ENCODE measurements at regions not wholly inside any gene's neighbourhood (a gene's known extent, or its start where the extent isn't known, plus 50 kb on each side); places are given as distances from the start of the nearest gene placed in this dataset.

DNA sequence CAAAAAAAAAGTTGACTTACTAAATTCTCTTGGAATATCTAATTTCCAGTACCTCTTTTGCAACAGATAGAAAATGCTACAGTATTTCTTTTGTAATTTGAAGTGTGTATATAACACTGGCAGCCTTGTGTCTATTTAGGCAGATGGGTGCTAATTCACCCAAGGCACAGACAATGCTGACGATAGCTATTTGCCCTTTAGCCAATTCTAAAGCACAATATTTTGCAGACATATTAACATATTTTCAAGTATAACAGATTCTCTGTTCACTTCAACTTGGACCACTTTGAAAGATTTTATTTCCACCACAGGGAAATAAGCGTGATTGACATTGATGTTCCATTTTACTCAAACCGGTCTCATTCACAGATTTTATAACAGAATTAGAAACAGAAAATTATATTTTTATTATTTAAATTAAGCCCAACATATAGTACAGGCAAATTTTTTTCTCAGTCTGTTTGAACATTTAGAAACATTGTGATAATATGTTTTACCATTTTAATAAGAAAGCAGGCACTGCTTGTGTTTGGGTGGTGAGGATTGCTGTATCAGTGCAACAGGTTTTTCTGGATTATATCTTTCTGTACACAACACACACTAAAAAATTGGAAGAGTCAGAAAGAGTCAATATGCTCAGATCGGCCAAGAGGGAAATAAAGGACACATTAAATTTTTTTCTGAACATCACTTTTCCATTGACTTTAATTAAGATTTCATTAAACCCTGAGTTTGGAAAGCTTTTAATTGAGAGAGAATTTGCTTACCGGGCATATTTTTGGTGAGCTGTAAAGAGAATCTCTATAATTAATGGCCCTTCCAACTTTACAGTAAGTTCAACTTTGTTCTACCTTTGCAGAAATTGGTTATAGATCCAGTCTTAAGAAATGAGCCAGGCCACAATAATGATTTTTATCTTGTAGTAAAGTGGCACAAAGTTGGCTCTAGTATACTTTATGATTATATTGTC is 327.3 kb upstream of the NR2F2 start:
- no peaks in the 10 kb centered on the region for H3K9me3 ChIP-seq (ENCODE audit: control insufficient read depth in 2 of 2, low read length in 2 of 2)
- no peak overlapping the region for H3K27ac ChIP-seq (ENCODE audit: low read length)
- no peak overlapping the region for H3K9ac ChIP-seq (ENCODE audit: low read length in 2 of 2)
- H3K27me3 ChIP-seq (ENCODE audit: control insufficient read depth in 1 of 2, insufficient read depth in 2 of 2, low read length in 2 of 2) = no peaks in the 10 kb centered on the region
- no peak overlapping the region for H3K4me3 ChIP-seq (ENCODE audit: low read length in 2 of 2)
- H3K36me3 ChIP-seq (ENCODE audit: control insufficient read depth in 2 of 2, insufficient read depth in 2 of 2, low read length in 2 of 2) = no peaks in the 10 kb centered on the region
- no peaks in the 10 kb centered on the region for H3K4me1 ChIP-seq (ENCODE audit: control insufficient read depth, insufficient read depth, low read length)

- Histone ChIP-seq H3K4me3 (ENCODE audit: low read length in 2 of 2) (no peak overlapping the region), H3K36me3 (ENCODE audit: control insufficient read depth in 2 of 2, insufficient read depth in 2 of 2, low read length in 2 of 2) (no peaks in the 10 kb centered on the region), H3K9ac (ENCODE audit: low read length in 2 of 2) (no peak overlapping the region), H3K27ac (ENCODE audit: low read length) (no peak overlapping the region), H3K9me3 (ENCODE audit: control insufficient read depth in 2 of 2, low read length in 2 of 2) (no peaks in the 10 kb centered on the region), H3K4me1 (ENCODE audit: control insufficient read depth, insufficient read depth, low read length) (no peaks in the 10 kb centered on the region), H3K27me3 (ENCODE audit: control insufficient read depth in 1 of 2, insufficient read depth in 2 of 2, low read length in 2 of 2) (no peaks in the 10 kb centered on the region)
Observed at GRCh38 chr15:96005906-96006305, 324.6 kb upstream of the NR2F2 start.

- H3K9me3 ChIP-seq (ENCODE audit: control insufficient read depth in 2 of 2, low read length in 2 of 2) = no peaks in the 10 kb centered on the region
- no peak overlapping the region for H3K4me3 ChIP-seq (ENCODE audit: low read length in 2 of 2)
- H3K27me3 ChIP-seq (ENCODE audit: control insufficient read depth in 1 of 2, insufficient read depth in 2 of 2, low read length in 2 of 2) = no peaks in the 10 kb centered on the region
- no peaks in the 10 kb centered on the region for H3K4me1 ChIP-seq (ENCODE audit: control insufficient read depth, insufficient read depth, low read length)
- H3K9ac ChIP-seq (ENCODE audit: low read length in 2 of 2) = no peak overlapping the region
- no peaks in the 10 kb centered on the region for H3K36me3 ChIP-seq (ENCODE audit: control insufficient read depth in 2 of 2, insufficient read depth in 2 of 2, low read length in 2 of 2)
- H3K27ac ChIP-seq (ENCODE audit: low read length) = no peak overlapping the region
Observed at GRCh38 chr15:96011136-96011535, 319.4 kb upstream of the NR2F2 start.

DNA sequence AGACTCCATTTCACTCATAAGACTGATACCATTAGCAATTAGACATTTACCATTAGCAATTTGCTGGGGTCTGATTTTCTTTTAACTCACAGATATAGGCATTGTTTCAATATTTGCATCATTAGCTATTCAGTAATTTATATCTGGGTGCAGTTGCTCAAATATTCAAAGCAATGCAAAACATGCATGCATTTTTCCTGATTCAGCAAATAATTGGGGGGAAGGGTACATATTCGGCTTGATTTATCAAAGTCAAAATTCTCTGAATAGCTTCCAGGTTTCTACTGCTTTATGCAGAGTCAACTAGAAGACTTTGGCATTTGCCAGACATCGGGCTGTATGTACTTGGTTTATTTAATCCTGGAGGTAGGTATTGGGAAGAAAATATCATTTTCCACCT is 315.6 kb upstream of the NR2F2 start:
- no peaks in the 10 kb centered on the region for H3K4me1 ChIP-seq (ENCODE audit: control insufficient read depth, insufficient read depth, low read length)
- no peaks in the 10 kb centered on the region for H3K27me3 ChIP-seq (ENCODE audit: control insufficient read depth in 1 of 2, insufficient read depth in 2 of 2, low read length in 2 of 2)
- no peaks in the 10 kb centered on the region for H3K36me3 ChIP-seq (ENCODE audit: control insufficient read depth in 2 of 2, insufficient read depth in 2 of 2, low read length in 2 of 2)

DNA sequence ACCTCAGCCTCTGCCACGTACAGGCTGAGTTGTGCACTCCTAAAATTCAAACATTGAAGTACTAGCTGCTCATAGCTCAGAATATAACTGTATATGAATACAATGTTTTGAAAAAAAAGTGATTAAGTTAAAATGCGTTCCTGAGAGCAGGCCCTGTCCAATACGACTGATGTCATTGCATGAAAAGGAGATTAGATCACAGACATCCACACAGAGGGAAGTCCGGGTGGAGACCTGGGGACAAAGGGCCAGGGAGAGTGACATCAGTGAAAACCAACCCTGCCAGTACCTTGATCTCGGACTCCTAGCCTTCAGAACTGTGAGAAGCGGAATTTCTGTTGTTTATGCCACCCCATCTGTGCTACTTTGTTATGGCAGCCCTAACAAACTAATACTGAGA is 311.4 kb upstream of the NR2F2 start:
- no peaks in the 10 kb centered on the region for H3K9me3 ChIP-seq (ENCODE audit: control insufficient read depth in 2 of 2, low read length in 2 of 2)
- no peak overlapping the region for H3K4me3 ChIP-seq (ENCODE audit: low read length in 2 of 2)
- no peak overlapping the region for H3K27ac ChIP-seq (ENCODE audit: low read length)
- H3K4me1 ChIP-seq (ENCODE audit: control insufficient read depth, insufficient read depth, low read length) = no peaks in the 10 kb centered on the region
- no peaks in the 10 kb centered on the region for H3K36me3 ChIP-seq (ENCODE audit: control insufficient read depth in 2 of 2, insufficient read depth in 2 of 2, low read length in 2 of 2)
- H3K27me3 ChIP-seq (ENCODE audit: control insufficient read depth in 1 of 2, insufficient read depth in 2 of 2, low read length in 2 of 2) = no peaks in the 10 kb centered on the region
- no peak overlapping the region for H3K9ac ChIP-seq (ENCODE audit: low read length in 2 of 2)

More for the DNA sequence above, 315.6 kb upstream of the NR2F2 start:
- no peak overlapping the region for H3K9ac ChIP-seq (ENCODE audit: low read length in 2 of 2)
- H3K9me3 ChIP-seq (ENCODE audit: control insufficient read depth in 2 of 2, low read length in 2 of 2) = no peaks in the 10 kb centered on the region
- H3K27ac ChIP-seq (ENCODE audit: low read length) = no peak overlapping the region
- H3K4me3 ChIP-seq (ENCODE audit: low read length in 2 of 2) = no peak overlapping the region

DNA sequence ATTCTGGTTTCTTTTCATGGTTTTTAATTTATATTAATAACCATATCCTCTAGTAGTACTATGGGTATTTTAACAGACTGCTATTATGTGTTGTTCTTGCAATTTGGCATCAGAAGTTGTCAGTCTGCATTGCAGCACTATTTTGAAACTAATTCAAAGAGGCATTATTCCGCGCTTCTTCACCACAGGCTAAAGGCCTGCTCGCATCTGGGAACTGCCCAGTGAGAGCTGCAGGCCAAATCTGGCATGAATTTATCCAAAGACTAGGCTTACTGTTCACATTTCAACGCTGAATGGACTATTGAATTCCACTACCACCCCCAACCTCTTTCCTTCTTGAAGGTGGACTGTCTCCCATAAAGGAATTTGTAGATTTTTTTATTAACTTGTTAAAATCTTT is 310.4 kb upstream of the NR2F2 start:
- H3K36me3 ChIP-seq (ENCODE audit: control insufficient read depth in 2 of 2, insufficient read depth in 2 of 2, low read length in 2 of 2) = no peaks in the 10 kb centered on the region
- H3K9ac ChIP-seq (ENCODE audit: low read length in 2 of 2) = no peak overlapping the region
- no peak overlapping the region for H3K27ac ChIP-seq (ENCODE audit: low read length)
- no peaks in the 10 kb centered on the region for H3K4me1 ChIP-seq (ENCODE audit: control insufficient read depth, insufficient read depth, low read length)
- H3K4me3 ChIP-seq (ENCODE audit: low read length in 2 of 2) = no peak overlapping the region
- no peaks in the 10 kb centered on the region for H3K27me3 ChIP-seq (ENCODE audit: control insufficient read depth in 1 of 2, insufficient read depth in 2 of 2, low read length in 2 of 2)
- no peaks in the 10 kb centered on the region for H3K9me3 ChIP-seq (ENCODE audit: control insufficient read depth in 2 of 2, low read length in 2 of 2)

DNA sequence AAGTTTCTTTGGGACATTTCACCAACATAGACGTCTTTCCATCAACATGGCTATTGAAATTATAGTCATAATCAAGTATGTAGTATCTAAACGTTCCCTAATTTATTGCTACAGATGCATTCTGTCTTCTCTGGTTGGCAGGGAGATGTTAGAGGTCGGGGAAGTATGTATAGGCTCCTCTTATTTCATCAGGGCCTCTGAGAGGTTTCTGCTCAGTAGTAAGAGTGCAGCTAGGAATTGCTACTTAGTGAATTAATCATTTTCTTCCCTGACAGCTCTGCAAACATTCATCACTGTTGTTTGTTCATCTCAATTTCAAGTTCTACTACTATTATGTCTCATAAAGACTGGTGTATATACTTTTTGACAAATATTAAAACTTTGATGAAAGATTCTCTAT is 309.7 kb upstream of the NR2F2 start:
- Histone ChIP-seq H3K27ac (ENCODE audit: low read length) (no peak overlapping the region), H3K27me3 (ENCODE audit: control insufficient read depth in 1 of 2, insufficient read depth in 2 of 2, low read length in 2 of 2) (no peaks in the 10 kb centered on the region), H3K9me3 (ENCODE audit: control insufficient read depth in 2 of 2, low read length in 2 of 2) (no peaks in the 10 kb centered on the region), H3K4me3 (ENCODE audit: low read length in 2 of 2) (no peak overlapping the region), H3K9ac (ENCODE audit: low read length in 2 of 2) (no peak overlapping the region), H3K4me1 (ENCODE audit: control insufficient read depth, insufficient read depth, low read length) (no peaks in the 10 kb centered on the region), H3K36me3 (ENCODE audit: control insufficient read depth in 2 of 2, insufficient read depth in 2 of 2, low read length in 2 of 2) (no peaks in the 10 kb centered on the region)

GRCh38 chr15:96023081-96023480 is 307.4 kb upstream of the NR2F2 start:
- Histone ChIP-seq H3K36me3 (ENCODE audit: control insufficient read depth in 2 of 2, insufficient read depth in 2 of 2, low read length in 2 of 2) (no peaks in the 10 kb centered on the region), H3K27ac (ENCODE audit: low read length) (no peak overlapping the region), H3K4me1 (ENCODE audit: control insufficient read depth, insufficient read depth, low read length) (no peaks in the 10 kb centered on the region), H3K27me3 (ENCODE audit: control insufficient read depth in 1 of 2, insufficient read depth in 2 of 2, low read length in 2 of 2) (no peaks in the 10 kb centered on the region), H3K9me3 (ENCODE audit: control insufficient read depth in 2 of 2, low read length in 2 of 2) (no peaks in the 10 kb centered on the region), H3K4me3 (ENCODE audit: low read length in 2 of 2) (no peak overlapping the region), H3K9ac (ENCODE audit: low read length in 2 of 2) (no peak overlapping the region)

DNA sequence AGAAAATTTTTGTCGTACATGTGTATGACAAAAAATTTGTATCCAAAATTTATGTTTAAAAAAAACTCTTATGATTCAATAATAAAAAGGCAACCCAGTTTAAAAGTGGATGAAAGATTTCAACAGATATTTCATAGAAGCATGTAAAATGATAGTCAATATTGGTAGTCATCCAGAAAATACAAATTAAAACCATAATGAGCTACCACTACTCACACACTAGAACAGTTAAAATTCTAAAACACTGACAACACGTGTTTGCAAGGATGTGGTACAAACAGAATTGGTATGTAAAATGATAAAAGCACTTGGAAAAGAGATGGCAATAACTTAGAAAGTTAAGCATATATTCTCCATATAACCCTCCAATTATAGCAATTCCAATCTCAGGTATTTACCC is 303.0 kb upstream of the NR2F2 start:
- Histone ChIP-seq H3K27me3 (ENCODE audit: control insufficient read depth in 1 of 2, insufficient read depth in 2 of 2, low read length in 2 of 2) (no peaks in the 10 kb centered on the region), H3K27ac (ENCODE audit: low read length) (no peak overlapping the region), H3K4me1 (ENCODE audit: control insufficient read depth, insufficient read depth, low read length) (no peaks in the 10 kb centered on the region), H3K9ac (ENCODE audit: low read length in 2 of 2) (no peak overlapping the region), H3K4me3 (ENCODE audit: low read length in 2 of 2) (no peak overlapping the region), H3K9me3 (ENCODE audit: control insufficient read depth in 2 of 2, low read length in 2 of 2) (no peaks in the 10 kb centered on the region), H3K36me3 (ENCODE audit: control insufficient read depth in 2 of 2, insufficient read depth in 2 of 2, low read length in 2 of 2) (no peaks in the 10 kb centered on the region)

- Histone ChIP-seq H3K36me3 (ENCODE audit: control insufficient read depth in 2 of 2, insufficient read depth in 2 of 2, low read length in 2 of 2) (no peaks in the 10 kb centered on the region), H3K27me3 (ENCODE audit: control insufficient read depth in 1 of 2, insufficient read depth in 2 of 2, low read length in 2 of 2) (no peaks in the 10 kb centered on the region), H3K9me3 (ENCODE audit: control insufficient read depth in 2 of 2, low read length in 2 of 2) (no peaks in the 10 kb centered on the region), H3K4me3 (ENCODE audit: low read length in 2 of 2) (no peak overlapping the region), H3K27ac (ENCODE audit: low read length) (no peak overlapping the region), H3K9ac (ENCODE audit: low read length in 2 of 2) (no peak overlapping the region), H3K4me1 (ENCODE audit: control insufficient read depth, insufficient read depth, low read length) (no peaks in the 10 kb centered on the region)
Observed at GRCh38 chr15:96028620-96029019, 301.9 kb upstream of the NR2F2 start.

GRCh38 chr15:96029172-96029571 is 301.3 kb upstream of the NR2F2 start:
- no peak overlapping the region for H3K27ac ChIP-seq (ENCODE audit: low read length)
- no peak overlapping the region for H3K9ac ChIP-seq (ENCODE audit: low read length in 2 of 2)
- H3K27me3 ChIP-seq (ENCODE audit: control insufficient read depth in 1 of 2, insufficient read depth in 2 of 2, low read length in 2 of 2) = no peaks in the 10 kb centered on the region
- no peaks in the 10 kb centered on the region for H3K4me1 ChIP-seq (ENCODE audit: control insufficient read depth, insufficient read depth, low read length)
- H3K4me3 ChIP-seq (ENCODE audit: low read length in 2 of 2) = no peak overlapping the region
- H3K36me3 ChIP-seq (ENCODE audit: control insufficient read depth in 2 of 2, insufficient read depth in 2 of 2, low read length in 2 of 2) = no peaks in the 10 kb centered on the region
- H3K9me3 ChIP-seq (ENCODE audit: control insufficient read depth in 2 of 2, low read length in 2 of 2) = no peaks in the 10 kb centered on the region
